Nephron (organoid): ENCODE measurements at regions not wholly inside any gene's neighbourhood (a gene's known extent, or its start where the extent isn't known, plus 50 kb on each side); places are given as distances from the start of the nearest gene placed in this dataset.

Experiments
- H3K27ac Mint-ChIP-seq, 3 experiments: 2 replicates each; pipeline ENCODE4 v1.8.0; 2020; ENCODE audit warnings: mixed read lengths in 3 of 3, mild to moderate bottlenecking in 2 of 3, moderate library complexity in 1 of 3
- H3K27me3 Mint-ChIP-seq: 2 replicates; pipeline ENCODE4 v1.8.0; 2021; ENCODE audit warnings: low read depth, mild to moderate bottlenecking, moderate library complexity, mixed read lengths
- H3K36me3 Mint-ChIP-seq: 2 replicates; pipeline ENCODE4 v1.8.0; 2020; ENCODE audit warnings: low read depth, mixed read lengths
- H3K4me1 Mint-ChIP-seq: 2 replicates; pipeline ENCODE4 v1.8.0; 2020; ENCODE audit warnings: mixed read lengths
- H3K4me3 Mint-ChIP-seq, 3 experiments: 2 replicates each; pipeline ENCODE4 v1.8.0; 2020; ENCODE audit warnings: mild to moderate bottlenecking in 3 of 3, mixed read lengths in 3 of 3, moderate library complexity in 2 of 3
- H3K9me3 Mint-ChIP-seq: 2 replicates; pipeline ENCODE4 v1.8.0; 2020; ENCODE audit warnings: mixed read lengths
- CTCF ChIP-seq, 3 experiments: fragments of 200-600 bp; sonication (generic); IDR thresholded peaks; one replicate each; pipeline ENCODE4 v1.5.0; 2021; ENCODE audit warnings: antibody characterized with exemption in 3 of 3; ENCODE audit not compliant: unreplicated experiment in 3 of 3

- Mint-ChIP-seq H3K4me1 (no peaks in the 10 kb centered on the region), H3K27ac (no peak overlapping the region), H3K36me3 (no peaks in the 10 kb centered on the region), H3K9me3 (no peaks in the 10 kb centered on the region), H3K27me3 (no peaks in the 10 kb centered on the region), H3K4me3 (no peak overlapping the region)
- TF ChIP-seq CTCF (IDR thresholded peaks at IDR 0.05; ENCODE audit: unreplicated experiment in 3 of 3), result no peak
Observed at GRCh38 chr17:33481652-33482051, 188.6 kb upstream of the ASIC2 start.

- H3K4me1 Mint-ChIP-seq, result no peaks in the 10 kb centered on the region
- H3K9me3 Mint-ChIP-seq, result no peaks in the 10 kb centered on the region
- no peak overlapping the region for H3K27ac Mint-ChIP-seq
- H3K4me3 Mint-ChIP-seq, result no peak overlapping the region
- TF ChIP-seq CTCF (IDR thresholded peaks at IDR 0.05; ENCODE audit: unreplicated experiment in 3 of 3), result no peak
- H3K36me3 Mint-ChIP-seq, result no peaks in the 10 kb centered on the region
- no peaks in the 10 kb centered on the region for H3K27me3 Mint-ChIP-seq
Observed at GRCh38 chr17:33482636-33483035, 189.5 kb upstream of the ASIC2 start.

DNA sequence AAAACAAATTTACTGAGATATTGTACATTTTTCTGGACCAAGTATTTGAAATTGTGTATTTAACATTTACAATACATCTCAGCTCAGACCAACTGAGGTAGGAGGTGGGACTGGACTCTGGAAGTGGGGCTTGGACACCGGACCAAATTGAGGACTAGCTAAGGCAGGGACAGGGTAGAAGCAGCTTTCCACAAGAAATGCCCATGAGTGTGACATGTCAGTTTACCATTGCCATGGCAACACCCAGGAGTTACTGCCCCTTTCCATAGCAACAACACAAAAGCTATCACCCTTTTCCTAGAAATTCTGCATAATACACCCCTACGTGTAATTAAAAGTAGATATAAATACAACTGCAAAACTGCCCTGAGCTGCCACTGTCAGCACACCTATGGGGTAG, 191.5 kb upstream of the ASIC2 start:
- no peak for TF ChIP-seq CTCF (IDR thresholded peaks at IDR 0.05; ENCODE audit: unreplicated experiment in 3 of 3)
- Mint-ChIP-seq H3K27me3 (peaks cover 4% of the 10 kb centered on the region), H3K27ac (no peak overlapping the region), H3K4me1 (peaks cover 5% of the 10 kb centered on the region), H3K4me3 (no peak overlapping the region), H3K9me3 (no peaks in the 10 kb centered on the region), H3K36me3 (no peaks in the 10 kb centered on the region)

DNA sequence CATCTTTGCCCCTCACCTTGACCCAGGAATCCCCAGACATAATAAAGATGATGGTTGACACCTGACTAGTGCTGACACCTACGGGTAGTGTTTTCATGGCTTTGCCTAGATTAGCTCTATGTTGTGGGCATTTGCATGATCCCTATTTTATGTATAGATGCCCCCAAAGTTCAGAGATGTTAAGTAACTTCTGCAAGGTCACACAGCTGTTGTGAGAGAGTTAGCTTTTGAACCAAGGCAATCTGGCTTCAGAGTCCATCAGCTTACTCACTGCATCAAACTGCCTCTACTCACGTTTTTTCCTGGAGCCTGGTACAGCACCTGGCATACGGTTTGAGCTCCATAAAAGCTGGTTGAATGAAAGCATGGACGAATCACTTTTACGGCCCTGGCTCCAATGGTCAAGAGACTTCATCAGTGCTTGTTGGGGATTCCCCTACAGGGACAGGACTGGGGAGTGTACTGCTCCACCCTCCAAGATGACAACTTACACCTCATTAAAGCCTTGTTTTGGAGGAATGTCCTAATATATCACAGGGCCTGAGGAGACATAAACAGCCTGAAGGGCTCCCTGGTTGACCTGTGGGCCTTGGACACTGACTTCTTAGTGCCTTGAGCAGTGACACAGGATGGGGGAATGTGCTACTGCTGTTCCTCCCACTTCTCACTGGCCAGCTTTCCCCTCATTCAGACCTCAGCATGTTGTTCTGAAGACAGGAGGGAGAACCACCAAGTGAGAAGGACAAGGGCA, 193.2 kb upstream of the ASIC2 start:
- peaks cover 10% of the 10 kb centered on the region for H3K4me1 Mint-ChIP-seq
- H3K27me3 Mint-ChIP-seq, result peaks cover 4% of the 10 kb centered on the region
- no peaks in the 10 kb centered on the region for H3K36me3 Mint-ChIP-seq
- TF ChIP-seq CTCF (IDR thresholded peaks at IDR 0.05; ENCODE audit: unreplicated experiment in 3 of 3), result no peak
- no peak overlapping the region for H3K27ac Mint-ChIP-seq
- no peaks in the 10 kb centered on the region for H3K9me3 Mint-ChIP-seq
- H3K4me3 Mint-ChIP-seq, result no peak overlapping the region

GRCh38 chr17:33487187-33487879, 194.2 kb upstream of the ASIC2 start:
- no peaks in the 10 kb centered on the region for H3K9me3 Mint-ChIP-seq
- peaks cover 4% of the 10 kb centered on the region for H3K27me3 Mint-ChIP-seq
- peaks cover 18% of the 10 kb centered on the region for H3K4me1 Mint-ChIP-seq
- H3K36me3 Mint-ChIP-seq, result no peaks in the 10 kb centered on the region
- H3K27ac Mint-ChIP-seq, result no peak overlapping the region
- no peak for TF ChIP-seq CTCF (IDR thresholded peaks at IDR 0.05; ENCODE audit: unreplicated experiment in 3 of 3)
- H3K4me3 Mint-ChIP-seq, result no peak overlapping the region
